A673 (cell line): ENCODE measurements at regions not wholly inside any gene's neighbourhood (a gene's known extent, or its start where the extent isn't known, plus 50 kb on each side); places are given as distances from the start of the nearest gene placed in this dataset.

Experiments used
- EZH2 ChIP-seq: fragments of 200-600 bp; sonication (generic); IDR thresholded peaks from 2 replicates; pipeline ENCODE4 v1.6.1; 2017; ENCODE audit warnings: borderline replicate concordance, low read depth, mild to moderate bottlenecking, mixed read lengths, antibody characterized with exemption, low read length; ENCODE audit not compliant: poor library complexity, severe bottlenecking
- TF ChIP-seq, protein P1 (sequence below): fragments of 300-800, 200-600 bp; sonication (generic); conservative IDR thresholded peaks from 2 replicates; pipeline ENCODE4 v1.5.1; 2017; ENCODE audit warnings: low read depth, mild to moderate bottlenecking, antibody characterized with exemption, low read length, moderate library complexity, mixed read lengths

DNA sequence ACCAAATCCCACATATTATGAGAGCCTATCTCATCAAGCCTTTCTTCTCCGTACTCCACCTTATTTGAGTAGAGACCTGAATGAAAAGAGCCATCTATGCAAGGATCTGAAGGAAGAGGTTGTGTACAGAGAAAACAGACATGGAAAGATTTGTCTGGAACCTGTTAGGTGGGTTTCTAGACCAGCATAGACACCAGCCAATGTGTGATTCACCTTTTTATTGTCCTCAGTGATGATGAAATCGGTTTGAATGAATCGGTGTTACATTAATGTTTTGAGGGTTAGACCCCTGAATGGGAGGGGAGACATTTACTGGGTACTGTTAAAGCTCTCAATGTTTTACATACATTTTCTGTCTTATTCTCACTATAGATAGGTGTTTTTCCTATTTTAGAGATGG is 223.6 kb downstream of the NMUR2 start:
- TF ChIP-seq, protein P1, sequence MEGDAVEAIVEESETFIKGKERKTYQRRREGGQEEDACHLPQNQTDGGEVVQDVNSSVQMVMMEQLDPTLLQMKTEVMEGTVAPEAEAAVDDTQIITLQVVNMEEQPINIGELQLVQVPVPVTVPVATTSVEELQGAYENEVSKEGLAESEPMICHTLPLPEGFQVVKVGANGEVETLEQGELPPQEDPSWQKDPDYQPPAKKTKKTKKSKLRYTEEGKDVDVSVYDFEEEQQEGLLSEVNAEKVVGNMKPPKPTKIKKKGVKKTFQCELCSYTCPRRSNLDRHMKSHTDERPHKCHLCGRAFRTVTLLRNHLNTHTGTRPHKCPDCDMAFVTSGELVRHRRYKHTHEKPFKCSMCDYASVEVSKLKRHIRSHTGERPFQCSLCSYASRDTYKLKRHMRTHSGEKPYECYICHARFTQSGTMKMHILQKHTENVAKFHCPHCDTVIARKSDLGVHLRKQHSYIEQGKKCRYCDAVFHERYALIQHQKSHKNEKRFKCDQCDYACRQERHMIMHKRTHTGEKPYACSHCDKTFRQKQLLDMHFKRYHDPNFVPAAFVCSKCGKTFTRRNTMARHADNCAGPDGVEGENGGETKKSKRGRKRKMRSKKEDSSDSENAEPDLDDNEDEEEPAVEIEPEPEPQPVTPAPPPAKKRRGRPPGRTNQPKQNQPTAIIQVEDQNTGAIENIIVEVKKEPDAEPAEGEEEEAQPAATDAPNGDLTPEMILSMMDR: no peak
- no peak for TF ChIP-seq EZH2
